ENCODE measurements at regions not wholly inside any gene's neighbourhood (a gene's known extent, or its start where the extent isn't known, plus 50 kb on each side); places are given as distances from the start of the nearest gene placed in this dataset.
"Not testable (repeated sequence)": the region's sequence is repeated elsewhere in the genome, so short reads cannot be mapped to it uniquely, and the experiment has no call there.

DNA sequence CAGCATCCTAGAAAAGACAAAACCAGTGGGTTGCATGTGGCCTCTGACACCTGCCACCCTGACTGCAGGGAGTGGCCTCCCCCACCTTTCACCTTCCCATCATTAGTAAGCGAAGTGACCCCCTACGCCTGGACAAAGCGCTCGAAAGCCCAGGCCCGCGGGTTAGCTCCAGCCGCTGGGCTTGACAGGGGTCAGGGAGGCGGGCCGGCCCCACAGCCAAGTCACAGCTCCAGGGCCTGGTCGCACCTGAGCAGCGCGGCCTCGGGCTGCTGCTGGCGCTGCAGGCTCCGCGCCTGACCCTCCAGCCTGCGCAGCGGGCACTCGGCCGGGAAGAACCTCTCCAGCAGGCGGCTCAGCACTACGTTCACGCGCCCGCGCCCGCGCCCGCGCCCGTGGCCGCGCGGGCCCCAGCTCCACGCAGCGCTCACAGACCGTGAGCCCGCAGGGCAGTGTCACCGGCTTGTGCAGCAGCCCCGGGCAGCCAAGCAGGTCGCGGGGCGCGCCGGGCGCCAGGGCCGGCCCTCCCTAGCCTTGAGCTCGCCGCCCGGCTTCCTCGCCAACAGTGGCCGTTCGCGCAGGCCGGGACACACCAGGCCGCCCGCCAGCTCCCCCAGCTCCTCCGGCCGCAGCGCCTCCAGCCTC lies 93.3 kb downstream of the POTEC start:
- TF ChIP-seq CTCF (IDR thresholded peaks at IDR 0.05) = peak in 1 of 4 experiments; percentile 45
- not testable (repeated sequence) for TF ChIP-seq POLR2A (IDR thresholded peaks at IDR 0.05)
